HepG2 (cell line): ENCODE measurements at regions not wholly inside any gene's neighbourhood (a gene's known extent, or its start where the extent isn't known, plus 50 kb on each side); places are given as distances from the start of the nearest gene placed in this dataset.

ENCODE experiments used
- ATAC-seq: fragments of 200-7000 bp; cut with Tn5 transposase; 3 replicates; pipeline ENCODE4 v1.9.1; 2020; ENCODE audit warnings: mild to moderate bottlenecking, moderate library complexity
- BruUV-seq: library from RNA; stranded (reverse); fragments of 400-500 nt; replicated peaks from 2 replicates; lab custom pipeline; 2021; lab: Mats Ljungman, UMichigan
- CTCF ChIA-PET: fragments of 300-600 bp; formaldehyde crosslinking; extraction: SDS; loops from one replicate; lab custom pipeline; 2021; ENCODE audit warnings: low total read pairs, inconsistent platforms, low intra/inter-chr PET ratio; lab: Yijun Ruan, JAX
- POLR2A ChIA-PET: fragments of 350-600 bp; sonication (Branson Sonifier 250); formaldehyde crosslinking; loops from one replicate; lab custom pipeline; 2020; ENCODE audit warnings: antibody characterized with exemption, inconsistent platforms; lab: Yijun Ruan, JAX
- DNase-seq: peaks from one replicate; pipeline ENCODE4 v3.0.0-alpha.2; 2015; ENCODE audit warnings: low spot score
- FAIRE-seq: peaks from 3 replicates; lab custom pipeline; 2011; peaks lifted over from hg19 to GRCh38; lab: Jason Lieb, UNC
- H2AFZ ChIP-seq: one replicate; pipeline ENCODE4 v1.6.1; 2011; ENCODE audit warnings: low read length, inconsistent platforms
- H3K27ac ChIP-seq: fragments of 300-600 bp; 3 replicates; pipeline ENCODE4 v1.8.0; 2011; ENCODE audit warnings: mixed run types, mild to moderate bottlenecking, mixed read lengths, low read length, inconsistent platforms; ENCODE audit not compliant: insufficient read depth; ENCODE audit errors: extremely low read length
- H3K27me3 ChIP-seq, 2 experiments: fragments of 200-600 bp in 1 of 2; 2 replicates in 1 of 2; 3 replicates in 1 of 2; pipeline versions ENCODE4 v1.6.0 to v1.8.0; 2011; ENCODE audit warnings: low read length in 2 of 2, mild to moderate bottlenecking in 2 of 2, moderate library complexity in 2 of 2, inconsistent platforms in 1 of 2; ENCODE audit not compliant: insufficient read depth in 2 of 2, control insufficient read depth in 1 of 2
- H3K36me3 ChIP-seq, 2 experiments: fragments of 200-600 bp in 1 of 2; replicated peaks in 1 of 2; 2 replicates in 1 of 2; 3 replicates in 1 of 2; pipeline versions ENCODE4 v1.5.1 to v1.8.0; 2011; ENCODE audit warnings: low read length in 2 of 2, inconsistent platforms in 1 of 2; ENCODE audit not compliant: insufficient read depth in 2 of 2, control insufficient read depth in 1 of 2
- H3K4me1 ChIP-seq: 2 replicates; pipeline ENCODE4 v1.5.1; 2012; ENCODE audit warnings: low read length, inconsistent platforms; ENCODE audit not compliant: insufficient read depth
- H3K4me2 ChIP-seq: 2 replicates; pipeline ENCODE4 v1.6.0; 2011; ENCODE audit warnings: low read depth, low read length, inconsistent platforms
- H3K4me3 ChIP-seq, 3 experiments: fragments of 200-600 bp in 1 of 3; sonication (generic), shearing (Covaris generic) in 1 of 3; replicated peaks in 1 of 3; 2 replicates each; pipeline ENCODE4 v1.5.1; 2011 to 2016; ENCODE audit warnings: low read length in 3 of 3, inconsistent platforms in 2 of 3, low read depth in 2 of 3, mild to moderate bottlenecking in 2 of 3, control low read depth in 1 of 3, mixed read lengths in 1 of 3; ENCODE audit not compliant: insufficient read depth in 1 of 3
- H3K79me2 ChIP-seq: one replicate; pipeline ENCODE4 v1.6.1; 2011; ENCODE audit warnings: low read length, inconsistent platforms; ENCODE audit not compliant: insufficient read depth
- H3K9ac ChIP-seq: 2 replicates; pipeline ENCODE4 v1.6.0; 2011; ENCODE audit warnings: mild to moderate bottlenecking, low read depth, low read length, inconsistent platforms; ENCODE audit not compliant: insufficient read depth
- H3K9me3 ChIP-seq: 2 replicates; pipeline ENCODE4 v1.5.1; 2012; ENCODE audit warnings: mild to moderate bottlenecking, low read length
- H4K20me1 ChIP-seq: 2 replicates; pipeline ENCODE4 v1.6.0; 2011; ENCODE audit warnings: inconsistent platforms, mild to moderate bottlenecking, low read length, moderate library complexity; ENCODE audit not compliant: insufficient read depth
- AGO2 ChIP-seq: fragments of 200-400 bp; formaldehyde crosslinking; optimal IDR thresholded peaks from 2 replicates; pipeline ENCODE3; 2017; ENCODE audit warnings: mild to moderate bottlenecking, low read depth, low read length, moderate library complexity
- CAMTA2 ChIP-seq: sonication (generic); formaldehyde crosslinking; IDR thresholded peaks from 2 replicates; pipeline ENCODE4 v1.4.0; 2020; ENCODE audit warnings: mild to moderate bottlenecking, missing genetic modification reagents, borderline replicate concordance
- E2F5 ChIP-seq: sonication (generic); formaldehyde crosslinking; conservative IDR thresholded peaks from 2 replicates; pipeline ENCODE4 v1.4.0; 2020; ENCODE audit warnings: missing genetic modification reagents
- FOXP4 ChIP-seq: sonication (generic); formaldehyde crosslinking; IDR thresholded peaks from 2 replicates; pipeline ENCODE4 v1.4.0; 2020; ENCODE audit warnings: missing genetic modification reagents
- SALL1 ChIP-seq: sonication (generic); formaldehyde crosslinking; IDR thresholded peaks from 2 replicates; pipeline ENCODE4 v1.8.0; 2022; ENCODE audit warnings: mild to moderate bottlenecking, missing genetic modification reagents
- SKIL ChIP-seq: sonication (generic); formaldehyde crosslinking; IDR thresholded peaks from 2 replicates; pipeline ENCODE4 v1.8.0; 2022; ENCODE audit warnings: missing genetic modification reagents, mild to moderate bottlenecking, moderate library complexity, borderline replicate concordance
- ZFP91 ChIP-seq: sonication (generic); formaldehyde crosslinking; IDR thresholded peaks from 2 replicates; pipeline ENCODE4 v1.9.0; 2022; ENCODE audit warnings: missing genetic modification reagents, mild to moderate bottlenecking, borderline replicate concordance
- ZNF260 ChIP-seq: sonication (generic); formaldehyde crosslinking; IDR thresholded peaks from 2 replicates; pipeline ENCODE4 v1.4.0; 2020; ENCODE audit warnings: missing genetic modification reagents, low read depth, mild to moderate bottlenecking, borderline replicate concordance
- ZNF646 ChIP-seq: sonication (generic); formaldehyde crosslinking; IDR thresholded peaks from 2 replicates; pipeline ENCODE4 v1.9.0; 2021; ENCODE audit warnings: mild to moderate bottlenecking, missing genetic modification reagents
- WGBS: methylation state at CpG from one replicate; pipeline ENCODE4 v1.1.6; 2017; ENCODE audit warnings: low lambda C conversion rate; 5-methylcytosine and 5-hydroxymethylcytosine counted together
- in situ Hi-C: cut with HindIII; loops from 2 replicates; pipeline ENCODE4 v1.10.0; 2017; ENCODE audit warnings: low pct_unique_long_range_greater_than_20kb; ENCODE audit not compliant: extremely low pct_ligation_motif_present
- intact Hi-C: fragments of 100-400 bp; cut with micrococcal nuclease; formaldehyde crosslinking; loops from one replicate; pipeline ENCODE4 v1.10.0; 2022; ENCODE audit not compliant: unreplicated experiment

- in situ Hi-C loops: loop anchor here (5.0 kb wide), 1 partner anchor 335 kb away; the partner anchor contains the start of gene SNX18
- H3K4me1 ChIP-seq: no peaks in the 10 kb centered on the region
- H3K27me3 ChIP-seq: no peaks in the 10 kb centered on the region; a peak in 1 of 5 replicates
- intact Hi-C loops: no loop called here
- no peak overlapping the region for H3K27ac ChIP-seq
- no peak overlapping the region for H3K4me2 ChIP-seq
- H3K4me3 ChIP-seq: no peak overlapping the region
- H3K36me3 ChIP-seq: no peaks in the 10 kb centered on the region
- no peaks in the 10 kb centered on the region for H3K9me3 ChIP-seq
- DNase-seq: no peak
- H3K79me2 ChIP-seq: no peaks in the 10 kb centered on the region
- POLR2A ChIA-PET: no interaction called here
- FAIRE-seq: no peak
- no TSS peak for BruUV-seq
- 3% methylated on average over 3 of the region's 3 CpGs for WGBS
- H3K9ac ChIP-seq: no peak overlapping the region
- no peaks in the 10 kb centered on the region for H4K20me1 ChIP-seq
- ATAC-seq: no peak
- H2AFZ ChIP-seq: no peak overlapping the region
- CTCF ChIA-PET: no interaction called here
- no peak for TF ChIP-seq ZFP91 (CRISPR knock-in tag)
- TF ChIP-seq E2F5: no peak
- TF ChIP-seq CAMTA2 (CRISPR knock-in tag): no peak
- TF ChIP-seq SALL1: no peak
- TF ChIP-seq AGO2: no peak
- no peak for TF ChIP-seq SKIL (CRISPR knock-in tag)
- no peak for TF ChIP-seq FOXP4 (CRISPR knock-in tag)
- no peak for TF ChIP-seq ZNF260 (CRISPR knock-in tag)
- TF ChIP-seq ZNF646 (CRISPR knock-in tag): no peak
These were observed 133.4 kb downstream of the ESM1 start for GRCh38 chr5:54852007-54852406.
